Left lung (tissue), 4 donors: ENCODE measurements at regions not wholly inside any gene's neighbourhood (a gene's known extent, or its start where the extent isn't known, plus 50 kb on each side); places are given as distances from the start of the nearest gene placed in this dataset.

ENCODE experiments used
- ATAC-seq: fragments of 200-7000 bp; cut with Tn5 transposase; one replicate; pipeline ENCODE4 v1.9.1; 2020; ENCODE audit warnings: moderate library complexity
- DNase-seq, 4 donors: peaks; one replicate each; pipeline ENCODE4 v3.0.0-alpha.2; 2013 to 2020
- H3K27ac ChIP-seq, 2 donors: fragments of 200-600 bp; sonication (generic) in 1 of 2; one replicate each; pipeline versions ENCODE4 v1.5.0 to v1.8.0; 2020 to 2021
- H3K27me3 ChIP-seq, 2 donors: fragments of 200-600 bp; sonication (generic) in 1 of 2; one replicate each; pipeline versions ENCODE4 v1.5.0 to v1.8.0; 2020 to 2021
- H3K36me3 ChIP-seq, 2 donors: fragments of 200-600 bp; sonication (generic) in 1 of 2; one replicate each; pipeline versions ENCODE4 v1.5.0 to v1.8.0; 2020 to 2021
- H3K4me1 ChIP-seq, 2 donors: fragments of 200-600 bp; one replicate each; pipeline ENCODE4 v1.8.0; 2021
- H3K4me3 ChIP-seq, 2 donors: fragments of 200-600 bp; sonication (generic) in 1 of 2; one replicate each; pipeline versions ENCODE4 v1.5.0 to v1.8.0; 2020 to 2021; ENCODE audit warnings: mild to moderate bottlenecking in 1 of 2
- H3K9me3 ChIP-seq, 2 donors: fragments of 200-600 bp; sonication (generic) in 1 of 2; one replicate each; pipeline versions ENCODE4 v1.5.0 to v1.8.0; 2020 to 2021
- CTCF ChIP-seq, 2 donors: fragments of 200-600 bp; sonication (generic) in 1 of 2; IDR thresholded peaks; one replicate each; pipeline versions ENCODE4 v1.5.0 to v1.8.0; 2021; ENCODE audit warnings: antibody characterized with exemption in 2 of 2
- intact Hi-C, 2 donors: fragments of 100-400 bp; cut with DNase I; formaldehyde crosslinking; loops; one replicate each; pipeline versions ENCODE4 v1.11.2 to v1.14.2; 2022
- donor health status: DM: no; HTN: yes; CAD: no.
- donor health status: DM: no; HTN: no; CAD: no.

GRCh38 chr12:17064834-17065233 is 458.9 kb upstream of the LMO3 start:
- TF ChIP-seq CTCF (IDR thresholded peaks at IDR 0.05) = no peak
- ATAC-seq (peak; percentile 92), DNase-seq (no peak)
- H3K36me3 ChIP-seq = no peaks in the 10 kb centered on the region
- H3K4me1 ChIP-seq = no peaks in the 10 kb centered on the region
- intact Hi-C loops = no loop called here
- H3K9me3 ChIP-seq = no peaks in the 10 kb centered on the region
- H3K4me3 ChIP-seq = no peak overlapping the region
- no peak overlapping the region for H3K27ac ChIP-seq
- no peaks in the 10 kb centered on the region for H3K27me3 ChIP-seq

- Histone ChIP-seq H3K4me1 (no peaks in the 10 kb centered on the region), H3K4me3 (no peak overlapping the region), H3K9me3 (no peaks in the 10 kb centered on the region), H3K27ac (no peak overlapping the region), H3K27me3 (no peaks in the 10 kb centered on the region), H3K36me3 (no peaks in the 10 kb centered on the region)
- intact Hi-C loops = no loop called here
- no peak for ATAC-seq
- DNase-seq = no peak
- no peak for TF ChIP-seq CTCF (IDR thresholded peaks at IDR 0.05)
Observed at GRCh38 chr12:17062267-17063036, 456.5 kb upstream of the LMO3 start.

- intact Hi-C loops = no loop called here
- Histone ChIP-seq H3K36me3 (no peaks in the 10 kb centered on the region), H3K27ac (no peak overlapping the region), H3K4me1 (no peaks in the 10 kb centered on the region), H3K4me3 (no peak overlapping the region), H3K27me3 (no peaks in the 10 kb centered on the region), H3K9me3 (peaks cover 0 to 4% of the 10 kb centered on the region in 2 donors)
- DNase-seq = no peak
- TF ChIP-seq CTCF (IDR thresholded peaks at IDR 0.05) = no peak
- no peak for ATAC-seq
Observed at GRCh38 chr12:17060260-17060659, 454.3 kb upstream of the LMO3 start.

GRCh38 chr12:17056546-17056945 is 450.6 kb upstream of the LMO3 start:
- DNase-seq (no peak), ATAC-seq (no peak)
- H3K9me3 ChIP-seq = peaks cover 0 to 11% of the 10 kb centered on the region in 2 donors
- no peaks in the 10 kb centered on the region for H3K4me1 ChIP-seq
- intact Hi-C loops = no loop called here
- no peak overlapping the region for H3K27ac ChIP-seq
- no peak for TF ChIP-seq CTCF (IDR thresholded peaks at IDR 0.05)
- no peaks in the 10 kb centered on the region for H3K27me3 ChIP-seq
- H3K4me3 ChIP-seq = no peak overlapping the region
- H3K36me3 ChIP-seq = no peaks in the 10 kb centered on the region

- no peaks in the 10 kb centered on the region for H3K36me3 ChIP-seq
- DNase-seq = no peak
- H3K4me3 ChIP-seq = no peak overlapping the region
- intact Hi-C loops = no loop called here
- TF ChIP-seq CTCF (IDR thresholded peaks at IDR 0.05) = no peak
- no peaks in the 10 kb centered on the region for H3K4me1 ChIP-seq
- peaks cover 0 to 10% of the 10 kb centered on the region in 2 donors for H3K9me3 ChIP-seq
- no peak overlapping the region for H3K27ac ChIP-seq
- no peak for ATAC-seq
- H3K27me3 ChIP-seq = no peaks in the 10 kb centered on the region
Observed at GRCh38 chr12:17038923-17039322, 433.0 kb upstream of the LMO3 start.
